Spleen (tissue), 11 donors: ENCODE measurements at regions not wholly inside any gene's neighbourhood (a gene's known extent, or its start where the extent isn't known, plus 50 kb on each side); places are given as distances from the start of the nearest gene placed in this dataset.
"Not testable (repeated sequence)": the region's sequence is repeated elsewhere in the genome, so short reads cannot be mapped to it uniquely, and the experiment has no call there.

ENCODE experiments used
- DNase-seq: peaks from one replicate; pipeline ENCODE4 v3.0.0-alpha.2; 2020
- H3K27ac ChIP-seq, 8 donors: fragments of 200-600 bp; sonication (generic) in 7 of 8; 1 replicate in 4 of 8; 2 replicates in 4 of 8; pipeline versions ENCODE4 v1.5.0 to v1.8.0; 2016 to 2021; ENCODE audit warnings: inconsistent platforms in 4 of 8, mild to moderate bottlenecking in 4 of 8, moderate library complexity in 1 of 8
- H3K27me3 ChIP-seq, 7 donors: fragments of 200-600 bp; sonication (generic) in 6 of 7; replicated peaks in 1 of 7; 1 replicate in 4 of 7; 2 replicates in 3 of 7; pipeline versions ENCODE4 v1.5.0 to v1.8.0; 2016 to 2021; ENCODE audit warnings: inconsistent platforms in 3 of 7, mild to moderate bottlenecking in 1 of 7
- H3K36me3 ChIP-seq, 6 donors: fragments of 200-600 bp; sonication (generic) in 5 of 6; 1 replicate in 4 of 6; 2 replicates in 2 of 6; pipeline versions ENCODE4 v1.5.0 to v1.8.0; 2016 to 2021; ENCODE audit warnings: inconsistent platforms in 2 of 6
- H3K4me1 ChIP-seq, 6 donors: fragments of 200-600 bp; sonication (generic) in 5 of 6; 1 replicate in 3 of 6; 2 replicates in 3 of 6; pipeline versions ENCODE4 v1.5.0 to v1.8.0; 2016 to 2021; ENCODE audit warnings: inconsistent platforms in 3 of 6
- H3K4me3 ChIP-seq, 8 donors: fragments of 200-600 bp; sonication (generic) in 7 of 8; 1 replicate in 4 of 8; 2 replicates in 4 of 8; pipeline versions ENCODE4 v1.5.0 to v1.8.0; 2016 to 2021; ENCODE audit warnings: inconsistent platforms in 4 of 8, mild to moderate bottlenecking in 4 of 8, moderate library complexity in 2 of 8
- H3K9me3 ChIP-seq, 8 donors: fragments of 200-600 bp; sonication (generic) in 7 of 8; 1 replicate in 4 of 8; 2 replicates in 4 of 8; pipeline versions ENCODE4 v1.5.0 to v1.8.0; 2016 to 2021; ENCODE audit warnings: inconsistent platforms in 4 of 8
- CTCF ChIP-seq, 11 experiments: fragments of 200-600 bp in 7 of 11; fragments of 450-650 bp in 4 of 11; sonication (generic) in 4 of 11; IDR thresholded peaks in 8 of 11; conservative IDR thresholded peaks in 3 of 11; 1 replicate in 7 of 11; 2 replicates in 4 of 11; pipeline versions ENCODE4 v1.4.0 to v1.8.0; 2016 to 2021; ENCODE audit warnings: antibody characterized with exemption in 11 of 11, inconsistent platforms in 4 of 11, mild to moderate bottlenecking in 1 of 11
- POLR2A ChIP-seq, 3 donors: fragments of 450-650 bp; IDR thresholded peaks; one replicate each; pipeline ENCODE4 v1.5.1; 2017; ENCODE audit warnings: antibody characterized with exemption in 3 of 3, mild to moderate bottlenecking in 1 of 3
- POLR2AphosphoS5 ChIP-seq, 3 donors: sonication (generic); formaldehyde crosslinking; IDR thresholded peaks; one replicate each; pipeline ENCODE4 v1.5.1; 2017; ENCODE audit warnings: antibody characterized with exemption in 3 of 3
- WGBS, 5 donors: extraction: QIAGEN DNeasy Blood & Tissue Kit in 3 of 5; methylation state at CpG; one replicate each; pipeline versions ENCODE4 v1.1.5 to v1.1.7; 2013 to 2018; 5-methylcytosine and 5-hydroxymethylcytosine counted together
- intact Hi-C: fragments of 100-400 bp; cut with DNase I; formaldehyde crosslinking; loops from one replicate; pipeline ENCODE4 v1.15.0; 2023; ENCODE audit warnings: low total_unique reads
- donor health status: healthy with polysubstance abuse.
- donor health status: DM: no; HTN: no; CAD: no; lungs with moderate emphysema.
- donor health status: DM: no; HTN: no; CAD: no.
- donor health status: Bipolar disorder and iron deficiency.
- donor health status: healthy.
- donor health status: DM: no; HTN: no; CAD: no.
- donor health status: DM: yes; HTN: yes; CAD: no.

DNA sequence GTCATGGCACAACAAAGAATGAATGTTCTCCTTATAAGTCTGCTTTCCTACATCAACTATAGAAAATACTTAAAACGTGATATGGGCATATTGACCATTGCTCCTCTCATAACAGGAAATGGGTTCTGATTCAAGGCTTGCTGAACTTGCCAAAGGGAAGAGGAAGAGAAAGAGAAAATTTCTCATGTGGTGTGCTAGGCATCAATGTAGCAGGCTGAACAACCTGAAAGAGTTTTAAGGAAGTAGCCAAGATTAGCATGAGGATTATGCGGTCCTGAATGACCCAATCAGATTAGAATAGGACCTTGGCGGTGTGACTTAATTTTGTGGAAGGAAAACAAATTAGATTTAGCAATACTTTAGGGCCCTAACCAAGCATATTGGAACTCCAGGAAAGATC, 617.7 kb upstream of the CDH11 start:
- intact Hi-C loops, result no loop called here
- TF ChIP-seq POLR2AphosphoS5 (IDR thresholded peaks at IDR 0.05) (no peak), POLR2A (IDR thresholded peaks at IDR 0.05) (no peak), CTCF (IDR thresholded peaks at IDR 0.05 in 8 of 11, conservative IDR thresholded peaks at IDR 0.05 in 3 of 11) (no peak)
- Histone ChIP-seq H3K27ac (no peak overlapping the region), H3K36me3 (no peaks in the 10 kb centered on the region), H3K4me1 (peaks cover 0 to 22% (median 13%) of the 10 kb centered on the region in 6 donors), H3K27me3 (no peaks in the 10 kb centered on the region), H3K4me3 (no peak overlapping the region), H3K9me3 (peaks cover 0 to 3% (median 0%) of the 10 kb centered on the region in 8 donors)
- WGBS, 5 donors, result 29 to 49% (median 43%) methylated on average over 3 of the region's 3 CpGs
- DNase-seq, result no peak

- no peak for DNase-seq
Measured at GRCh38 chr16:65737831-65738230, 616.0 kb upstream of the CDH11 start.

DNA sequence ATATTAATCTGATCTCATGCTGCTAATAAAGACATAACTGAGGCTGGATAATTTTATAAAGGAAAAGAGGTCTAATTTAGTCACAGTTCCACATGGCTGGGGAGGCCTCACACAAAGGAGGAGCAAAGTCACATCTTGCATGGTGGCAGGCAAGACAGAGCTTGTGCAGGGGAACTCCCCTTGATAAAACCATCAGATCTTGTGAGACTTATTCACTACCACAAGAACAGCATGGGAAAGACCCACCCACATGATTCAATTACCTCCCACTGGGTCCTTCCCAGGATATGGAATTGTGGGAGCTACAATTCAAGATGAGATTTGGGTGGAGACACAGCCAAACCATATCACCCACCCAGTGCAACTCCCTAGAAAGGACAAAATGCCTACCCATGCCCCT, 613.8 kb upstream of the CDH11 start:
- intact Hi-C loops, DNase-seq, H3K27ac ChIP-seq, H3K27me3 ChIP-seq, H3K36me3 ChIP-seq, H3K9me3 ChIP-seq, H3K4me3 ChIP-seq: not testable (repeated sequence)
- H3K4me1 ChIP-seq, result peaks cover 0 to 22% (median 13%) of the 10 kb centered on the region in 6 donors

More at GRCh38 chr16:65737831-65738230, 616.0 kb upstream of the CDH11 start:
- intact Hi-C loops, result no loop called here
- no peaks in the 10 kb centered on the region for H3K36me3 ChIP-seq
- WGBS, 5 donors, result 46 to 55% (median 52%) methylated on average over 4 of the region's 4 CpGs
- peaks cover 0 to 22% (median 13%) of the 10 kb centered on the region in 6 donors for H3K4me1 ChIP-seq
- TF ChIP-seq POLR2A (IDR thresholded peaks at IDR 0.05), result no peak
- TF ChIP-seq CTCF (IDR thresholded peaks at IDR 0.05 in 8 of 11, conservative IDR thresholded peaks at IDR 0.05 in 3 of 11), result peak in 2 of 11 experiments; percentile 9 to 35
- peaks cover 0 to 3% (median 0%) of the 10 kb centered on the region in 8 donors for H3K9me3 ChIP-seq
- no peak overlapping the region for H3K4me3 ChIP-seq
- no peaks in the 10 kb centered on the region for H3K27me3 ChIP-seq
- peak overlapping the region in 3 of 8 donors; percentile 22 to 37 (median 31) for H3K27ac ChIP-seq

GRCh38 chr16:65733721-65734120, 611.9 kb upstream of the CDH11 start:
- WGBS, 5 donors, result 79 to 84% (median 81%) methylated on average over 3 of the region's 3 CpGs
- no peak for DNase-seq
- TF ChIP-seq POLR2AphosphoS5 (IDR thresholded peaks at IDR 0.05), result no peak
- no peak for TF ChIP-seq POLR2A (IDR thresholded peaks at IDR 0.05)
- TF ChIP-seq CTCF (IDR thresholded peaks at IDR 0.05 in 8 of 11, conservative IDR thresholded peaks at IDR 0.05 in 3 of 11), result no peak
- Histone ChIP-seq H3K4me3 (no peak overlapping the region), H3K27ac (no peak overlapping the region), H3K36me3 (no peaks in the 10 kb centered on the region), H3K27me3 (peaks cover 0 to 5% (median 0%) of the 10 kb centered on the region in 7 donors), H3K9me3 (peaks cover 0 to 11% (median 0%) of the 10 kb centered on the region in 8 donors), H3K4me1 (peaks cover 0 to 22% (median 13%) of the 10 kb centered on the region in 6 donors)
- intact Hi-C loops, result no loop called here

DNA sequence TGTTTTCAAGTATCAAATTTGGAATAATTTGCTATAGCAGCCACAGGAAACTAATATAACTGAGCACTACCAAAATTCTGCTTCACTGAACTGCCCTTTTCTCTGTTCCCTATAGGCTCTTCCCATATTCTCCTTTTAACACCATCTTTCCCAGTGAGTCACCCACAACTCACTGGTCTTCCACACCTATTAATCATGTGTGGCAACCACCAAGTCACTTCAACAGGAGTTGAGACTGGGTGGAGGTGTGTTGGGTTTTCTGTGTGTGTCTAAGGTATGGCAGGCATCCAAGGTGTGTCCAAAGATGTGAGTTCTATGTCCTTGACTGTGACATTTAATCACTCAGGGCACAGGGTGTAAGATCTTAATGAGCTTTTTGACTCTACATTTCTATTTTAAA, 610.0 kb upstream of the CDH11 start:
- Histone ChIP-seq H3K27ac (no peak overlapping the region), H3K9me3 (peaks cover 0 to 11% (median 0%) of the 10 kb centered on the region in 8 donors), H3K36me3 (no peaks in the 10 kb centered on the region), H3K4me1 (peaks cover 0 to 7% (median 3%) of the 10 kb centered on the region in 6 donors), H3K4me3 (no peak overlapping the region), H3K27me3 (peaks cover 0 to 18% (median 0%) of the 10 kb centered on the region in 7 donors)
- DNase-seq, result no peak
- no peak for TF ChIP-seq CTCF (IDR thresholded peaks at IDR 0.05 in 8 of 11, conservative IDR thresholded peaks at IDR 0.05 in 3 of 11)
- TF ChIP-seq POLR2AphosphoS5 (IDR thresholded peaks at IDR 0.05), result no peak
- no peak for TF ChIP-seq POLR2A (IDR thresholded peaks at IDR 0.05)
- intact Hi-C loops, result no loop called here
